H9 (cell line): ENCODE measurements at regions not wholly inside any gene's neighbourhood (a gene's known extent, or its start where the extent isn't known, plus 50 kb on each side); places are given as distances from the start of the nearest gene placed in this dataset.

Experiments used
- DNase-seq: peaks from one replicate; pipeline ENCODE4 v3.0.0-alpha.2; 2017
- H2AFZ ChIP-seq: one replicate; pipeline ENCODE4 v1.6.1; 2013; ENCODE audit warnings: mild to moderate bottlenecking, low read length, control low read depth, moderate library complexity
- H2AK5ac ChIP-seq: 2 replicates; pipeline ENCODE4 v1.6.1; 2013; ENCODE audit warnings: low read length, control low read depth, mixed read lengths; ENCODE audit not compliant: insufficient read length
- H2BK120ac ChIP-seq: one replicate; pipeline ENCODE4 v1.6.1; 2013; ENCODE audit warnings: low read depth, mild to moderate bottlenecking, low read length, control low read depth, inconsistent platforms; ENCODE audit not compliant: poor library complexity, severe bottlenecking
- H2BK12ac ChIP-seq: 2 replicates; pipeline ENCODE4 v1.6.1; 2013; ENCODE audit warnings: low read length, control low read depth, mixed read lengths, low read depth; ENCODE audit not compliant: insufficient read length
- H2BK15ac ChIP-seq: 2 replicates; pipeline ENCODE4 v1.6.1; 2013; ENCODE audit warnings: low read depth, low read length, control low read depth
- H2BK20ac ChIP-seq: one replicate; pipeline ENCODE4 v1.6.1; 2013; ENCODE audit warnings: low read depth, mild to moderate bottlenecking, low read length, control low read depth, inconsistent platforms; ENCODE audit not compliant: poor library complexity, severe bottlenecking
- H2BK5ac ChIP-seq: 2 replicates; pipeline ENCODE4 v1.6.1; 2013; ENCODE audit warnings: low read length, control low read depth, mixed read lengths; ENCODE audit not compliant: insufficient read length
- H3K14ac ChIP-seq: 2 replicates; pipeline ENCODE4 v1.6.1; 2013; ENCODE audit warnings: low read length, control low read depth; ENCODE audit not compliant: insufficient read depth
- H3K18ac ChIP-seq: 2 replicates; pipeline ENCODE4 v1.6.1; 2013; ENCODE audit warnings: low read depth, mild to moderate bottlenecking, mixed read lengths, low read length, control low read depth; ENCODE audit not compliant: insufficient read length
- H3K23ac ChIP-seq: 2 replicates; pipeline ENCODE4 v1.6.1; 2013; ENCODE audit warnings: low read length, control low read depth, mixed read lengths, low read depth; ENCODE audit not compliant: insufficient read length
- H3K23me2 ChIP-seq: 2 replicates; pipeline ENCODE4 v1.6.1; 2013; ENCODE audit warnings: low read depth, mild to moderate bottlenecking, mixed read lengths, low read length, control low read depth; ENCODE audit not compliant: insufficient read length, poor library complexity, severe bottlenecking
- H3K27ac ChIP-seq: 2 replicates; pipeline ENCODE4 v1.5.1; 2013; ENCODE audit warnings: low read length, control low read depth, mixed read lengths, low read depth; ENCODE audit not compliant: insufficient read length
- H3K27me3 ChIP-seq: 2 replicates; pipeline ENCODE4 v1.6.1; 2013; ENCODE audit warnings: low read length, control low read depth, inconsistent platforms; ENCODE audit not compliant: insufficient read depth
- H3K4ac ChIP-seq: 2 replicates; pipeline ENCODE4 v1.6.1; 2013; ENCODE audit warnings: low read depth, mild to moderate bottlenecking, control low read depth, inconsistent platforms, low read length, moderate library complexity
- H3K4me1 ChIP-seq: 2 replicates; pipeline ENCODE4 v1.6.1; 2013; ENCODE audit warnings: low read length, control low read depth, inconsistent platforms; ENCODE audit not compliant: insufficient read depth
- H3K4me2 ChIP-seq: 2 replicates; pipeline ENCODE4 v1.6.1; 2013; ENCODE audit warnings: low read length, control low read depth, mixed read lengths; ENCODE audit not compliant: insufficient read length, insufficient read depth
- H3K56ac ChIP-seq: 2 replicates; pipeline ENCODE4 v1.6.1; 2013; ENCODE audit warnings: low read depth, mild to moderate bottlenecking, mixed read lengths, low read length, control low read depth; ENCODE audit not compliant: insufficient read length
- H3K79me1 ChIP-seq: 2 replicates; pipeline ENCODE4 v1.6.1; 2013; ENCODE audit warnings: low read depth, mild to moderate bottlenecking, moderate library complexity, low read length, control low read depth, inconsistent platforms; ENCODE audit not compliant: insufficient read depth, poor library complexity, severe bottlenecking
- H3K79me2 ChIP-seq: 2 replicates; pipeline ENCODE4 v1.6.1; 2013; ENCODE audit warnings: low read length, control low read depth, inconsistent platforms; ENCODE audit not compliant: insufficient read depth
- H3K9ac ChIP-seq: 2 replicates; pipeline ENCODE4 v1.6.1; 2013; ENCODE audit warnings: low read length, control low read depth, mixed read lengths; ENCODE audit not compliant: insufficient read length; ENCODE audit errors: extremely low read depth
- H3K9me3 ChIP-seq: one replicate; pipeline ENCODE4 v1.6.1; 2013; ENCODE audit warnings: low read depth, low read length, inconsistent platforms; ENCODE audit not compliant: control insufficient read depth
- H3T11ph ChIP-seq: one replicate; pipeline ENCODE4 v1.6.1; 2013; ENCODE audit warnings: mild to moderate bottlenecking, low read length, control low read depth, inconsistent platforms
- H4K20me1 ChIP-seq: one replicate; pipeline ENCODE4 v1.6.1; 2013; ENCODE audit not compliant: control insufficient read depth, insufficient read length, insufficient read depth
- H4K5ac ChIP-seq: 2 replicates; pipeline ENCODE4 v1.6.1; 2013; ENCODE audit warnings: low read depth, mild to moderate bottlenecking, mixed read lengths, low read length, control low read depth; ENCODE audit not compliant: insufficient read length
- H4K8ac ChIP-seq: replicated peaks from 2 replicates; pipeline ENCODE4 v1.6.1; 2013; ENCODE audit warnings: low read length, control low read depth, mixed read lengths, low read depth; ENCODE audit not compliant: insufficient read length
- H4K91ac ChIP-seq: 2 replicates; pipeline ENCODE4 v1.6.1; 2013; ENCODE audit warnings: low read depth, mild to moderate bottlenecking, moderate library complexity, mixed read lengths, low read length, control low read depth; ENCODE audit not compliant: insufficient read length
- H3K27ac Mint-ChIP-seq, 3 experiments: 2 replicates in 2 of 3; 3 replicates in 1 of 3; pipeline ENCODE4 v1.8.0; 2020 to 2021; ENCODE audit warnings: mixed read lengths in 3 of 3, mild to moderate bottlenecking in 1 of 3, moderate library complexity in 1 of 3
- H3K27me3 Mint-ChIP-seq: 2 replicates; pipeline ENCODE4 v1.8.0; 2021; ENCODE audit warnings: low read depth, mild to moderate bottlenecking, moderate library complexity, mixed read lengths
- H3K36me3 Mint-ChIP-seq, 3 experiments: 2 replicates in 2 of 3; 3 replicates in 1 of 3; pipeline ENCODE4 v1.8.0; 2020 to 2021; ENCODE audit warnings: low read depth in 3 of 3, mixed read lengths in 3 of 3; ENCODE audit not compliant: insufficient read depth in 1 of 3
- H3K4me1 Mint-ChIP-seq, 2 experiments: 2 replicates each; pipeline ENCODE4 v1.8.0; 2020; ENCODE audit warnings: mixed read lengths in 2 of 2
- H3K4me3 Mint-ChIP-seq, 2 experiments: 2 replicates in 1 of 2; 3 replicates in 1 of 2; pipeline ENCODE4 v1.8.0; 2020 to 2021; ENCODE audit warnings: mild to moderate bottlenecking in 2 of 2, mixed read lengths in 2 of 2, moderate library complexity in 1 of 2
- H3K9me3 Mint-ChIP-seq, 2 experiments: 2 replicates in 1 of 2; 3 replicates in 1 of 2; pipeline ENCODE4 v1.8.0; 2020; ENCODE audit warnings: mild to moderate bottlenecking in 2 of 2, mixed read lengths in 2 of 2, moderate library complexity in 1 of 2
- WGBS: extraction: QIAGEN DNeasy Blood & Tissue Kit; methylation state at CpG from one replicate; pipeline ENCODE4 v1.1.7; 2013; ENCODE audit warnings: missing lambda C conversion rate, low lambda C conversion rate, mixed read lengths; ENCODE audit not compliant: insufficient read length; ENCODE audit errors: extremely low coverage; 5-methylcytosine and 5-hydroxymethylcytosine counted together
- TF ChIP-seq, protein P1 (sequence below): fragments of 200-600 bp; sonication (generic); conservative IDR thresholded peaks from 3 replicates; pipeline ENCODE4 v1.8.0; 2021; ENCODE audit warnings: antibody characterized with exemption, mild to moderate bottlenecking

DNA sequence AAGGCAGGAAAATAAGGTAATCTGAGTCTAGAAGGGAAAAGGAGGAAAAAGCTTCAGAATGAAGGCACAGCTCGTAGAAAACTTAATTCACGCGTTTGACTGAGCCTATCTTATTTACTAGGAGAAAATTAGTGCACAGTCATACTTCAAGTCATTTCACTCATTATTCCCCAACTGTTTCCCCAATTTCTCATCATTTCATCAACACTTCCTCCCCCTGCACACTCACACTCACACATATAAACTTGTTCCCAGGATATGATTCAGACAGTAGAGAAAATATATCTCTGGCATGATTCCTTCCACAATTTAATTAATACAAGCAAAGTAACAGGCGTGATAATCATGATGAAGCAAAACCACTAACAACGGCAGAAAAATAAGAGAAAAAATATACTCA, 94.5 kb upstream of the F13A1 start:
- Histone ChIP-seq H3K9ac (no peak overlapping the region), H3K79me1 (no peaks in the 10 kb centered on the region), H3K23ac (no peak overlapping the region), H3T11ph (no peak overlapping the region), H3K27ac (no peak overlapping the region), H4K20me1 (no peaks in the 10 kb centered on the region), H3K4me1 (no peaks in the 10 kb centered on the region), H3K4ac (no peak overlapping the region), H2BK15ac (no peak overlapping the region), H2AFZ (no peak overlapping the region), H3K27me3 (no peaks in the 10 kb centered on the region), H2BK120ac (no peak overlapping the region), H4K91ac (no peak overlapping the region), H3K79me2 (no peaks in the 10 kb centered on the region), H2BK5ac (no peak overlapping the region), H3K23me2 (no peaks in the 10 kb centered on the region), H2BK20ac (no peak overlapping the region), H4K8ac (no peak overlapping the region), H3K4me2 (no peak overlapping the region), H4K5ac (no peak overlapping the region), H3K14ac (no peak overlapping the region), H3K18ac (no peak overlapping the region), H3K9me3 (no peaks in the 10 kb centered on the region), H2BK12ac (no peak overlapping the region), H2AK5ac (no peak overlapping the region), H3K56ac (no peak overlapping the region)
- Mint-ChIP-seq H3K36me3 (no peaks in the 10 kb centered on the region), H3K4me1 (no peaks in the 10 kb centered on the region), H3K27ac (no peak overlapping the region), H3K4me3 (no peak overlapping the region), H3K9me3 (no peaks in the 10 kb centered on the region), H3K27me3 (no peaks in the 10 kb centered on the region; the same call in 1 of the 2 replicates)
- TF ChIP-seq, protein P1, sequence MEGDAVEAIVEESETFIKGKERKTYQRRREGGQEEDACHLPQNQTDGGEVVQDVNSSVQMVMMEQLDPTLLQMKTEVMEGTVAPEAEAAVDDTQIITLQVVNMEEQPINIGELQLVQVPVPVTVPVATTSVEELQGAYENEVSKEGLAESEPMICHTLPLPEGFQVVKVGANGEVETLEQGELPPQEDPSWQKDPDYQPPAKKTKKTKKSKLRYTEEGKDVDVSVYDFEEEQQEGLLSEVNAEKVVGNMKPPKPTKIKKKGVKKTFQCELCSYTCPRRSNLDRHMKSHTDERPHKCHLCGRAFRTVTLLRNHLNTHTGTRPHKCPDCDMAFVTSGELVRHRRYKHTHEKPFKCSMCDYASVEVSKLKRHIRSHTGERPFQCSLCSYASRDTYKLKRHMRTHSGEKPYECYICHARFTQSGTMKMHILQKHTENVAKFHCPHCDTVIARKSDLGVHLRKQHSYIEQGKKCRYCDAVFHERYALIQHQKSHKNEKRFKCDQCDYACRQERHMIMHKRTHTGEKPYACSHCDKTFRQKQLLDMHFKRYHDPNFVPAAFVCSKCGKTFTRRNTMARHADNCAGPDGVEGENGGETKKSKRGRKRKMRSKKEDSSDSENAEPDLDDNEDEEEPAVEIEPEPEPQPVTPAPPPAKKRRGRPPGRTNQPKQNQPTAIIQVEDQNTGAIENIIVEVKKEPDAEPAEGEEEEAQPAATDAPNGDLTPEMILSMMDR = no peak
- no CpG with 5 or more reads among the region's 5 CpGs for WGBS
- DNase-seq = no peak
